Brain microvascular endothelial cell (primary cell): ENCODE measurements at regions not wholly inside any gene's neighbourhood (a gene's known extent, or its start where the extent isn't known, plus 50 kb on each side); places are given as distances from the start of the nearest gene placed in this dataset.

Source experiments
- DNase-seq: peaks from one replicate; pipeline ENCODE4 v3.0.0-alpha.2; 2020
- H3K27ac ChIP-seq: fragments of 250-450 bp; sonication (Bioruptor Pico); 2 replicates; pipeline ENCODE4 v1.5.1; 2020; ENCODE audit warnings: mild to moderate bottlenecking, moderate library complexity
- H3K27me3 ChIP-seq: fragments of 250-450 bp; sonication (Bioruptor Pico); replicated peaks from 2 replicates; pipeline ENCODE4 v1.5.1; 2020; ENCODE audit warnings: mild to moderate bottlenecking
- H3K36me3 ChIP-seq: fragments of 250-450 bp; sonication (Bioruptor Pico); replicated peaks from 2 replicates; pipeline ENCODE4 v1.5.1; 2020; ENCODE audit warnings: mild to moderate bottlenecking
- H3K4me3 ChIP-seq: 2 replicates; pipeline ENCODE4 v1.5.1; 2011; ENCODE audit warnings: low read depth, mild to moderate bottlenecking, control low read depth, low read length, moderate library complexity
- in situ Hi-C: cut with HindIII; loops from 2 replicates; pipeline ENCODE4 v1.10.0; 2017; ENCODE audit warnings: low sequenced_read_pairs, low pct_ligation_motif_present
- TF ChIP-seq, protein P1 (sequence below): IDR thresholded peaks from 2 replicates; pipeline ENCODE4 v1.5.1; 2011; ENCODE audit warnings: low read depth, mild to moderate bottlenecking, moderate library complexity, low read length, control low read depth, inconsistent platforms; ENCODE audit errors: missing control alignments

DNA sequence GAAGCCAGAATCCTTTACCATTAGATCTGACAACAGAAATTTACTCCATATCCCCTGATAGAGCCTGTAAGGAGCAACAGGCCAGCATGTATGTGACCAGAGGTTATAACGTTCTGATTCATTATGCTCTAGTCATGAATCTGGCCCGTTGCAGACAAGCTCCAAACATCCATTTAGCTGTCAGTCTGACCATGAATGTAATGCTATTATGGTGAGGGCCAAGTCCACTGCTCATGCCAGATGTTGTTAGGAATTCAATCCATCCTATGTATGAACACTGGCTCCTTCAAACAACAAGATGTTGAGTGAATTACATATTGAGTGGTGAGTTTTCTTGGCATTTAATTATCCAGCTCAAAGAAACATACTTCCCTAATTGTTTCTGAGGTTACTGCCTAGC, 610.1 kb upstream of the ANKRD30A start:
- Histone ChIP-seq H3K36me3 (no peaks in the 10 kb centered on the region), H3K4me3 (no peak overlapping the region), H3K27me3 (no peaks in the 10 kb centered on the region), H3K27ac (no peak overlapping the region)
- no peak for DNase-seq
- in situ Hi-C loops, result no loop called here
- TF ChIP-seq, protein P1, sequence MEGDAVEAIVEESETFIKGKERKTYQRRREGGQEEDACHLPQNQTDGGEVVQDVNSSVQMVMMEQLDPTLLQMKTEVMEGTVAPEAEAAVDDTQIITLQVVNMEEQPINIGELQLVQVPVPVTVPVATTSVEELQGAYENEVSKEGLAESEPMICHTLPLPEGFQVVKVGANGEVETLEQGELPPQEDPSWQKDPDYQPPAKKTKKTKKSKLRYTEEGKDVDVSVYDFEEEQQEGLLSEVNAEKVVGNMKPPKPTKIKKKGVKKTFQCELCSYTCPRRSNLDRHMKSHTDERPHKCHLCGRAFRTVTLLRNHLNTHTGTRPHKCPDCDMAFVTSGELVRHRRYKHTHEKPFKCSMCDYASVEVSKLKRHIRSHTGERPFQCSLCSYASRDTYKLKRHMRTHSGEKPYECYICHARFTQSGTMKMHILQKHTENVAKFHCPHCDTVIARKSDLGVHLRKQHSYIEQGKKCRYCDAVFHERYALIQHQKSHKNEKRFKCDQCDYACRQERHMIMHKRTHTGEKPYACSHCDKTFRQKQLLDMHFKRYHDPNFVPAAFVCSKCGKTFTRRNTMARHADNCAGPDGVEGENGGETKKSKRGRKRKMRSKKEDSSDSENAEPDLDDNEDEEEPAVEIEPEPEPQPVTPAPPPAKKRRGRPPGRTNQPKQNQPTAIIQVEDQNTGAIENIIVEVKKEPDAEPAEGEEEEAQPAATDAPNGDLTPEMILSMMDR, result no peak

DNA sequence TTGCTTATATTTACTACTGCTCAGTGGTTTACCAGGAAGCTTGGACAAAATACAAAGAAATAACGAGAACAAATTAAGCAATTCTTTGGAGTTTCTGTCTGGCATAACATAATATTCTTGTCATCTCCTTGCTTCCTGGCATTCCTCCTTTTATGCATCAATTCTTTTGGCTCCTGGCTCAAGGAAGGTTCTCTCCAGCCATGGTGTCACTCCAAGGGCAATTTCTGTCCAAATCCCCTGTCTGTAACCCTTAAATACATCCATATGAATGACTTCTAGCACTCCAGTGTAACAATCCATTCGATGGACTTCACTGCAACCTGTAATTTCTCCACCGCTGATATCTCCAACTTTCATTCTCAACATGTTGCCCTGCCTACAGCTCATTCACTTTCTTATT, 617.7 kb upstream of the ANKRD30A start:
- no peak for DNase-seq
- Histone ChIP-seq H3K27ac (no peak overlapping the region), H3K36me3 (no peaks in the 10 kb centered on the region), H3K27me3 (no peaks in the 10 kb centered on the region), H3K4me3 (no peak overlapping the region)
- TF ChIP-seq, protein P1, result no peak
- in situ Hi-C loops, result no loop called here

DNA sequence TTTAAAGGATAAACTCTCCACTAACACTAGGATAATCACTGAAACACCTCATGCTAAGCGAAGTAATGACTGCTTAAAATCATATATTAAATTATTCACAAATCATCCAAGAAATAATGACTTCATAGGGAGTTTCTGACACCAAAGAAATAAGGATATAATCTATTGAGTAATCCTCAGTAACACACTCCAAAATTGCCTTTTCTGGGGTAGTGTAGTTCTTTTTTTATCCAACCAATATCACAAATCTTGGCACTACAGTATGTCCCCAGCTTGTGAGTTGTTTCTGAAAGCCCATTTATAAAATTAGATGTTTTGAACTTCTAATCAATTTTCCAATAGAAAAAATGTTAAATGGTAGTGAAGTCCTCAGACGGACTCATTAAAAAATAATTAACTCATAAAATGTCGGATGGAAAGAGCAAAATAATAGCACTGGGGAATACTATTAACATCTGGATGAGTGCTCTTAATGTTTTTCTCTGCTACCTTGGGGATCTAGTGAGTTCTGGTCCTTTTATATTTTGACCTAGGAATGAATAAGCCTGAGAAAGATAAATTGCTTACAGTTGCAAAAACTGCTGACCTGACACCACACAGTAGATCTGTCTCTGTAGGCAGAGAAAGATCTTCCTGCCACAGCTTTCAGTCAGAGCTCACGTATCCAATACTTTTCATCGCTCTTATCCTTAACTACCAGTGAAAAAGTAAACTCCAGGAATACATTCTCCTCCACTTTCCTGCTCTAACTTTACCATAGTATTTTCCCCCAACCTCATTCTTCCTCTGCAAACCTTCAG, 618.5 kb upstream of the ANKRD30A start:
- Histone ChIP-seq H3K4me3 (no peak overlapping the region), H3K27ac (no peak overlapping the region), H3K27me3 (no peaks in the 10 kb centered on the region), H3K36me3 (no peaks in the 10 kb centered on the region)
- no peak for DNase-seq
- in situ Hi-C loops, result no loop called here
- TF ChIP-seq, protein P1, result no peak

GRCh38 chr10:36506261-36506660, 619.1 kb upstream of the ANKRD30A start:
- DNase-seq, result no peak
- in situ Hi-C loops, result no loop called here
- no peak overlapping the region for H3K4me3 ChIP-seq
- H3K36me3 ChIP-seq, result no peaks in the 10 kb centered on the region
- H3K27me3 ChIP-seq, result no peaks in the 10 kb centered on the region
- no peak overlapping the region for H3K27ac ChIP-seq
- TF ChIP-seq, protein P1, result no peak

GRCh38 chr10:36504758-36505157, 620.6 kb upstream of the ANKRD30A start:
- DNase-seq, result no peak
- Histone ChIP-seq H3K27ac (no peak overlapping the region), H3K36me3 (no peaks in the 10 kb centered on the region), H3K27me3 (no peaks in the 10 kb centered on the region), H3K4me3 (no peak overlapping the region)
- TF ChIP-seq, protein P1, result no peak
- in situ Hi-C loops, result no loop called here

DNA sequence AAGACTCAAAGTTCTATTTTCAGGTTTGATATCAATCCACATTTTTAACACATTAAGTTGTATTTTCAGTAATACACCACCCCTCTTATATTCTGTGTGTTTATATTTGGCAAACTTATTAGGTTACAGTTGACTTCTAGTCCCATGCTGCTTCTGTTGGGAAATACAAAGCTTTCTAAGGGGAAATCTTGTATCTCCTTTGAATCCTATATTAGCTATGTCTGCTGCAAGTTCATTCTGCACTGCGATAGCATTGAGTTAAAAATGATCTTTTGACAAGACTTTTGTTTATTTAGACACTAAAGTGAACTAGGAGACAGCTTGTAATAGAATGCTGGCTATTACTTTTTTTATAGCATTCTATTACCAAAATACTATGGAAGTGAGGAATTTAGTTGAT, 625.1 kb upstream of the ANKRD30A start:
- in situ Hi-C loops, result no loop called here
- no peak for DNase-seq

More for the DNA sequence above, 625.1 kb upstream of the ANKRD30A start:
- TF ChIP-seq, protein P1, result no peak
- Histone ChIP-seq H3K27me3 (no peaks in the 10 kb centered on the region), H3K36me3 (no peaks in the 10 kb centered on the region), H3K27ac (no peak overlapping the region), H3K4me3 (no peak overlapping the region)
